ENCODE measurements at regions not wholly inside any gene's neighbourhood (a gene's known extent, or its start where the extent isn't known, plus 50 kb on each side); places are given as distances from the start of the nearest gene placed in this dataset.

DNA sequence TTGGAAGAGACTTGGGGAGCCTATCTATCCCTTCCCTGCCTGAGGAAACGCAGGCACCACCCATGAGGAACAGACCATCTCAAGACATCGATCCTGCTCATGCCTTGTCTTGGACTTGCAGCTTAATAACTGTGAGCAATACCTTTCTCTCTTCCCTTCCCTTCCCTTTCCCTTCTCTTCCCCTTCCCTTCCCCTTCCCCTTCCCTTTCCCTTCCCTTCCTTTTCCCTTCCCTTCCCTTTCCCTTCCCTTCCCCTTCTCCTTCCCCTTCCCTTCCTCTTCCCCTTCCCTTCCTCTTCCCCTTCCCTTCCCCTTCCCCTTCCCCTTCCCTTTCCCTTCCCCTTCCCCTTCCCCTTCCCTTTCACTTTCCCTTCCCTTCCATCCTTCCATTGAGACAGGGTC lies 650.7 kb upstream of the SOX11 start:
- TF ChIP-seq, protein P1, sequence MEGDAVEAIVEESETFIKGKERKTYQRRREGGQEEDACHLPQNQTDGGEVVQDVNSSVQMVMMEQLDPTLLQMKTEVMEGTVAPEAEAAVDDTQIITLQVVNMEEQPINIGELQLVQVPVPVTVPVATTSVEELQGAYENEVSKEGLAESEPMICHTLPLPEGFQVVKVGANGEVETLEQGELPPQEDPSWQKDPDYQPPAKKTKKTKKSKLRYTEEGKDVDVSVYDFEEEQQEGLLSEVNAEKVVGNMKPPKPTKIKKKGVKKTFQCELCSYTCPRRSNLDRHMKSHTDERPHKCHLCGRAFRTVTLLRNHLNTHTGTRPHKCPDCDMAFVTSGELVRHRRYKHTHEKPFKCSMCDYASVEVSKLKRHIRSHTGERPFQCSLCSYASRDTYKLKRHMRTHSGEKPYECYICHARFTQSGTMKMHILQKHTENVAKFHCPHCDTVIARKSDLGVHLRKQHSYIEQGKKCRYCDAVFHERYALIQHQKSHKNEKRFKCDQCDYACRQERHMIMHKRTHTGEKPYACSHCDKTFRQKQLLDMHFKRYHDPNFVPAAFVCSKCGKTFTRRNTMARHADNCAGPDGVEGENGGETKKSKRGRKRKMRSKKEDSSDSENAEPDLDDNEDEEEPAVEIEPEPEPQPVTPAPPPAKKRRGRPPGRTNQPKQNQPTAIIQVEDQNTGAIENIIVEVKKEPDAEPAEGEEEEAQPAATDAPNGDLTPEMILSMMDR (IDR thresholded peaks at IDR 0.05), result no peak
- TF ChIP-seq ZFX (IDR thresholded peaks at IDR 0.05; ENCODE audit: borderline replicate concordance), result no peak
